ENCODE measurements at regions not wholly inside any gene's neighbourhood (a gene's known extent, or its start where the extent isn't known, plus 50 kb on each side); places are given as distances from the start of the nearest gene placed in this dataset.

DNA sequence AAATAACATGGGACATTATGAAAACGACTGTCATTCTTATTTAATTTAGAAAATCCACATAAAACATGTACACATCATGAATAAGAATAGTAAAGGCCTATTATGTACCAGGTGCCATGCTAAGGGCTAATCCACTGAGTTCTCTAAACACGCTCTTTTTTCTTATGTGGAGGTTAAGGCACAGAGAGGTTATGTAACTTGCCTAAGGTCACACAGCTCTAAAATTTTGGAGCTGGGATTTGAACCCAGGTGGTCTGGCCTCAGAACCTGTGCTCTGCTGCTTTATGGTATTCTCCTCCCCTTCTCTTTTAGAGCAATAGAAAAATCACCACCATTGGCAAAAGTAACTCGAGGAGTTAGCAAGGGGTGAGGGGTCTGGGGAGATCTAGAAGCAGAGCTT is 156.9 kb upstream of the ZNF536 start:
- no peak for DNase-seq

DNA sequence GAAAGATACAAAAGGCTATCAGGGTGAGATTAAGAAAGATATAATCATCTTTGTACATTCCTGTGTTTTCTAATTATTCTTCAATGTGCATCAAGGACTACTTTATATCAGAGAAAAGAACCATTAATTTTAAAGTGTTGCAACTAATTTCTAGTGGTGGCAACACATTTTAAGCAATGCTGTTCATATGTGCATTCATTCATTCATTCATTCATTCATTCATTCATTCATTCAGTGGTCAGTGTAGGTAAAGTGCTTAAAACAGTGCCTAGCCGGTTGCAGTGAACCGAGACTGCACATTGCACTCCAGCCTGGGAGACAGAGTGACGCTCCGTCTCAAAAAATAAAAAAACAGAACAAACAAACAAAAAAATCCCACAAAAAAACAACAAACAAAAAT is 155.7 kb upstream of the ZNF536 start:
- DNase-seq = no peak

DNA sequence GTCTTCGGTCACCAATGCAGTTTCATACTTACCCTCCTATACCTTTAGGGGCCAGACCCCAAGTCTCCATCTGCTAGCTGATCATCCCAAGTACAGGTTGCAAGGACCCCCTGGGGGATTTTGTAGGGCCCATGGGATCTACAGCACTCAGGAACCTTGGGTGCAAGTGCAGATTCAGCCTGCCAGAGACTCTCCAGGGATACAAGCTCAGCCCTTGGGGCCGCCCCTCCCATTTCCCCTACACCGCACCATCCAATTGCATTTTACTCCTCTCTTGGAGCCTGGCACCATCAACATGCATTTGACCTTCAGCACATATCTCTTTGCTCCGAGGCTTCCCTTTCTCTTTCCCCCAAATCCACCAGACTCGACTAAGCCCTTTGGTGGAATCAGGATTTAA is 154.7 kb upstream of the ZNF536 start:
- DNase-seq = no peak

DNA sequence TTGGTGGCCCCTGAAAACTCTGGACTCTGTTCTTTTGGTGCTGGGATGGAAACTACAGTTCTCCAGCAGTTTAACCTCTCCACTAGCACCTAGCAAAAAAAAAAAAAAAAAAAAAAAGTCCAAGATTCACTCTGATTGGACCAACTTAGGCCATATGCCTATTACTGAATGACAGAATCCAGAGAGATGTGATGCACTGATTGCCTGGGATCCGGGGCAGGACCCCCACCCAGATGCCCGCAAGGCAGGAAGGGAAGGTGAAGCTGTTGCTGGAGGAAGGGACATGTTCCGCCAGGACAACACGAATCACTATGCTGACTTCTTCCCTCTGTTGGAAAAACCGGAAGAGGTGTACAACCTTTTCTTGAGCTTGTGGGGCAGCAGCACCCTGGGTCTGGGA is 152.5 kb upstream of the ZNF536 start:
- no peak for DNase-seq

DNA sequence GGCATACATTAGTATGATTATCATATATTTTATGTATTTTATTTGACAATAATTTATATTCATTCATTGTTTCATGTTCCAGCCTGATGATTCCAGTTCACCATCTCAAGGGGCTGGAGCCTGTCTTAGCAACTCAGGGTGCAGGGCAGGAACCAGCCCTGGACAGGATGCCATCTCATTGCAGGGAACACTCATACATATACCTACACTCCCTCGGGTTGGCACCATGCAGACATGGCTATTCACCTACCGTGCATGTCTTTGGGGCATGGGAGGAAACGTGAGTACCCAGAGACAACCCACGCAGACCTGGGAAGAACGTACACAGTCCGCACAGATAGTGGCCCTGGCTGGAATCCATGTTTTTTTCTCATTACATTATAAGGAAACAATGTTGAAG is 151.0 kb upstream of the ZNF536 start:
- no peak for DNase-seq

DNA sequence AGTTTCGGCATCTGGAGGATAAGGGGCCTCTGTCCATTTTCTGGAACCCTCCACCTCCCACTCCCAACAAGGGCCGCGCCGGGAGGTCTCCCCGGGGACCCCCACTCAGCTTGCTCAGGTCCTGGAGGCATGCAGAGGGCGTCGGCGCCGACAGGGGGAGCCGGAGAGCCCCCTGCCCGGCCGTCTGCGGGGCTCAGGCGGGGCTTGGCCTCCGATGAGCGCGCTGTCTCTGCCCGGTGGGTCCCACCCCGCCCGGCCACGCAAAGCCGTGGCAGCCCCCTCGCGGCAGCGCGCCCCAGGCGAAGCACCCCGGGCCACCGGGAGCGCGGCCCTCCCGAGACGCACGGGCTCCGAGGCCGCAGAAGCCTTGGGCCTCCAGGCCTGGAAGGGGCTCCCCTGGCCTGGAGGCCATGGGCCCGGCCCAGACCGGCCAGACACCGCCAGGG is 149.7 kb upstream of the ZNF536 start:
- DNase-seq = peak in 2 of 3 donors; percentile 17 to 56

DNA sequence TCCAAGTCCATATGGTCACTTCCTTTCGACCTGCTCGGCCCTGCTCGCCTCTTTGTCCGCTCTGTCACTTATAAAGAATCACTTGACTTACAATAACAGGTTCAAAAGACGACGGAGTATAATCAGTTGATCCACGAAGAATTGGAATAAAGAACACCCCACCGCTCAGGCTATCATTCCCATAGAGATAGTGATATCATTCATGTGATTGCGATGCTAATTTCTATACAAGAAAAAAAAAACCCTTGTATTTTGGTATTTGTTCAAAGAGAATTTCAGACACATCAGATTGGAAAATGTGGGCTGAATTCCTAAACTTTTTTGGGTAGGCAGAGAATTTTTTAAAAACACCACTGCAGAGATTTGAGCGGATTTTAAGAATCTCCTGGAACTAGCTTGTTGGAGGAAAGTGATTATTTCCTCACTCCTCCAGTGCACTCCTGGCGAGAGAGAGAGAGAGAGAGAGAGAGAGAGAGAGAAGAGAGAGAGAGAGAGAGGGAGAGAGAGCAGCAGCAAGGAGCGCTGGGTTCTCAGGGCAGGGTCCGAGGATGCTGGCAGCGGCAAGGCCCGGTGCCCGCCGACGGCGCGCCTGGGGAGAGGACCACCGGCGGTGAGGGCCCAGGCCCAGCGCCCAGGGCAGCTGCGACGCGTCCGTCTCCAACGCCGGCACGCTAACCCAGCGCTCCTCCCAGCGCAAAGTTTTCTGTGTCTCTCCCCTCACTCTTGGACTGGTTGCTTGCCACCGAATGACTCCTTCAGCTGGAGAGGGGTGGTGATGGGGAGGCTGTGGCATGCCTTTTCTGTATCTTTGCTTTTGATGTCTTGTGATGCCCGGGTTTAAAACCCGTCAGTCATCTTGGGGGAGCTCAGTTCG is 149.0 kb upstream of the ZNF536 start:
- DNase-seq = peak in 2 of 3 donors; percentile 14 to 50

DNA sequence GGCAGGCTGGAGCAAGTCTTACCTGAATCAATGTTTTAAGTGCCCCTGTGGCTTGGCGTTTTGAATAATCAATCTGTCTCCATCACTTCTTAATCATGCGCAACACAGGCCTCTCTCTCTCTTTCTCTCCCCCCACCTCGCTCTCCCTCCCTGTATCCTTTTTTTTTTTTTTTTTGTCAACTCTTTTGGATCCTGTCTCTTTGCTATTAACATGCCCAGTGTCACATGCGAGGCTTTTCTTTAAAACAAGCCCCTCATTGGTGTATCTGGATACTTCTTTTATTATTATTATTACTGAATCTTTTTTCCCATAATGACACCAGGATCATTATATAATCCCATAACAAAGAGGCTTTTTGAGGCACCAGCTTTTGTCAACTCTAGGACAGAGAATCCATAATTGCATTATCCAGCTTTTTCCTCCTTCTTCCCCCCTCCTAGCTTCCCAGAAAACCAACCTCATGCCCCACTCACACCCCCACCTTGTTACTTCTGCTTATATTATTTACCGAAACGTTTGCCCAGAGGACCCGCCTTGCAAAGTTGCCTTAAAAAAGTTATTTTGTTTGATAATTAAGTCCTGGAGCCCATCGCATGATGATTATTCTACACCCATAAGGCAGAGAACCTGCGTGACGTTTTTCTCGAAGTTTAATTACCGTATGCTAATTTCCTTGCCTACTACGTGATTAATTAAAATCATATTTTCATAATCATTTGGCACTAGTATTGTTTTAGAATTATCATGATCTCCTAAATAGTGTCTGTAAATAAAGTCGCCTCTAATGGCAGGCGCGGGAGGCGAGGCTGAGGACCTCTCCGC is 148.1 kb upstream of the ZNF536 start:
- DNase-seq = peak in 2 of 3 donors; percentile 3 to 9

DNA sequence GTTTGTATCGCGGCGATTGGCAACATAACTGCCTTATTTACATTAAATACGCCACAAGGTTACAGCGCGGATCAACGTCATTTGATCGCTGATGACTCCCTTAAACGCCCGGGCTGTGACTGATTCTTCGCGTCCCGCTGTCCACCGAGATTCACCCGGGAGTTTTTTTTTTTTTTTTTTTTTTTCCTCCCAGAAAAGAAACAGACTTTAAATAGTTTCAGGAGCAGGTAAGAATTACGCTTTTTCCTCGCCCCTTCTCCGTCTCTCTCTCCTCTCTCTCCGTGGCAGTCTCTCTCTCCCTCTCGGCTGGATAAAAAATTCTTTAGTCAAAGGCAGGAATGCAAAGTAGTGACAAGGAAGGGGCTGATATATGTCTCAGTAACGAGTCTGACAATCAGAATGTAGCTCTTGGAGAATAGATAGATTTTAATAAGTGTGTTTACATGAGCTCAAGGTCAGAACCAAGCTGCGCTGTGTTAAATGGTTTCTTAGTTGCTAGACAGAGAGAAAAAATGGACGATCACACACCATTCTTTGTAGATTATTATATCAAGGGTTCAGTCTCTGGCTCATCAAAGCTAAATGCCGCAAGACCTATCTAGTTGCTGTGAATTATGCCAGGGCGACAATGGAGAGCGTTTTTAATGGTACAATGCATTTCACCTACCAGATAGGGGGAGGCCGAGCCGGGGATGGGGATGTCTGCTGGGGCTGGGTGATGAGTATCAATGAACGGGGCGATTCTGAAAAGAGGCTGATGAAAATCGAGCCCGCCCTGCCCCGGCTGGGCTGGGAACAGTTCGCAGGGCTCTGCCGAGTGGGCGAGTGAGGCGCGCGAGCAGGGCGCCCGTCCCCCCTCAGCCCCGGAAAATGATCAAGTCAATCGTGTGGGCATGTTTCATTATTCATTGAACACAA is 147.2 kb upstream of the ZNF536 start:
- peak in 2 of 3 donors; percentile 22 to 67 for DNase-seq

DNA sequence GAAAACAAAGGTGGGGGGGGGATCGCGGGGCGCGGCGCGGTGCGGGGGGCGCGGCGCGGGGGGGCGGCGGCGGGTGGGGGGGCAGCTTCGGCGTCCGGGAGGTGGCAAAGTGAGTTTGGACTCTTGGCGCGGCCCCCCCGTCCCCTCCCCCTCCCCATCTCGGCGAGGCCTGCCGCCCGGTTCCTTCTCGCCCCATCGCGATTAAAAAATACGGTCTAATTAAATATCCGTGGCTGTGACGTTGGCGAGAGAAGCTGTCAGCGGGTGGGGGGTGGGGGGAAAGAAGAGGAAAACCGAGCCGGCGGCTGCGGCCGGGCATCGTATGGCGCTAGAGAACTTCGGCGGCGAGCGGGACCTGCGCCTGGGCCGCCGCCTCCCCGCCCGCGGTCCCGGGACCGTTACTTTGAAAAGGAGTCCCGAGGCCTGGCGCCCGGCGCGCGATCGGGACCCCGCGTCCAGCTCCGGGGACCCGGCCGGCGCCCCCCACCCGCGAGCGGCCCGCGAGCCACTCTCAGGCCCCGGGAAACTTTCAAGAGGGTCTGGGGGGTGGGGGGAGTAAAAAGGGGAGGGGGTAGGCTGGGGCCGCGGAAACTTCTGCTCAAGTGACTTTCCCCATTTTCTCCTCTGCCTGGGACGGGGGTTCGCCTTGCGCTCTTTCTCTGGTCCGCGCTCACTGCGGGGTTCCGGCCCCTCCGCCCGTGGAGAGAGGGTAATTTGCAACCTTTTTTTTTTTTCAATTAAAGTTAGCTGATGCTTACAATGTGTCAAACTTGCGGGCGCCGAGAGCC is 146.3 kb upstream of the ZNF536 start:
- peak in 2 of 3 donors; percentile 7 to 45 for DNase-seq

DNA sequence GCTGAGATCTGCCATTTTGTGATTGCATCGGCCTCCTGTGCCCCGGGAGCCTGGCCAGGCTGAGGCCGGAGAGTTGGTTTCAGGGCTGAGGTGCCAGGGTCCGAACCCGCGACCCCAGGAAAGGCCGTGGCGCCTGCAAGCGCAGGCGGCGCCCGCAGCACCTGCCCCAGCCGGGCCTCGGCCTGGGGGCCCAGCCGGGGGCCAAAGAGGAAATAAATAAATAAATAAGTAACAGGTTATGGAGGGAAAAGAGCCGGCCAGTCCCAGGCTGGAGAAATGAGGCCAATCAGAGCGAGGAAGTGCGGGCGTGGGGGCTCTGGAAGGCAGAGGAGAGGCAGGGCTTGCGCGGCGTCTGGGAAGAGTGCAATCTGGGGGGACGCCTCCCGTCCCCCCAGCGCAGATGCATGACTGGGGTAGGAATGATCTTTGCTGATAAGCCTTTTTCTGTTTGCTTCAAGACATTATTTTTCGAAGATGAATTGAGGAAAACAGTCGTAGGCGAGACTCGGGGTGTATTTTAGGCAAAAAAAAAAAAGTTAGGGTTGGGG is 145.6 kb upstream of the ZNF536 start:
- peak in 2 of 3 donors; percentile 12 to 55 for DNase-seq

DNA sequence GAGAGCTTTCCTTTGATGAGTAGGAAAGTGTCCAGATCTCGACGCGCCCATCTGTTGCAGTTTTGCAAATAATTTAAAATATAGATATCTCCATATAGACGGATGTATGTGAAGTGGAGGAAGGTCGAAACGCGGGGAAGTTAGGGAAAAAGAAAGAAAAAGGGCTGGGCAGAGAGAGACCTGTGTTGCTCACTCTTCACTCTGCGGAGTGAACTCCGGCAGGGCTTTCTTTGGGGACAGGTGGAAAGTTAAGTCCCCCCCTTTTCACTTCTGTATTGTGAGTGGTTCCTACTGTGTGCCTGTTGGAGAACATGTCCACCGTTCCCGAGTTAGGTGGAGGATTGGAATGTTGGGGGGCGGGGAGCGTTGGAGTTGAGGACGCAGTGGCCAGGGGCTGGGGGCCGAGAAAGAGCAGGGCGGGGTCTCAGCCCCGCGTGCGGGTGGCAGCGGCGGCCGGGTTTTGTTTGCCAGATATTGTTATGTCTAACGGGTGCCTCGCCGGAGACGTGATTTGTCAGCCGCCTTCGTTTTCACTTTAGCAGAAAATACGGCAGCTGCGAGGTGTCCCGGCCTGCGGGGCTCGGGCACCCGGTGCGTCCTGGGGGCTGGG is 145.1 kb upstream of the ZNF536 start:
- peak in 1 of 3 donors; percentile 22 for DNase-seq

DNA sequence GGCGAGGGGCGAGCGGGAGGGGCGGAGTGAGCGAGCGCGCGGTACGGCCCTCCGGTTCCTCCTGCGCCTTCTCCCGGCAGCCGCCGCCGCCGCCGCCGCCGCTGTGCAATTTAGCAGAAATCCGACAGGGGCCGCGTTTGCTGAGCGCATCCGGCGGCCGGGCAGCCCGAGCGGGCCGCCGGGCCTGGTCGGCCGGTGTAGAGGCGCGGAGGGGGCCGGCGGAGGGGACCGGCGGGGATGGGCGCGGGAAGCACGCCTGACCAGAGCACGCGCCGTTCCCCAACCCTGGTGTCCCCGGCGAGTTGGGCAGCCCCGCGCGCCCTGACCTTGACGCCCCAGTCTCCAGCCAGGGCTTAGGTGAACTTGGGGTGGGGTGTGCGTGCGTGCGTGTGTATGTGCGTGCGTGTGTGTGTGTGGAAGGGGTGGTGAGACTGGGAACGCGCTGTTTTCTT is 144.5 kb upstream of the ZNF536 start:
- peak; percentile 69 to 91 (median 78) for DNase-seq

DNA sequence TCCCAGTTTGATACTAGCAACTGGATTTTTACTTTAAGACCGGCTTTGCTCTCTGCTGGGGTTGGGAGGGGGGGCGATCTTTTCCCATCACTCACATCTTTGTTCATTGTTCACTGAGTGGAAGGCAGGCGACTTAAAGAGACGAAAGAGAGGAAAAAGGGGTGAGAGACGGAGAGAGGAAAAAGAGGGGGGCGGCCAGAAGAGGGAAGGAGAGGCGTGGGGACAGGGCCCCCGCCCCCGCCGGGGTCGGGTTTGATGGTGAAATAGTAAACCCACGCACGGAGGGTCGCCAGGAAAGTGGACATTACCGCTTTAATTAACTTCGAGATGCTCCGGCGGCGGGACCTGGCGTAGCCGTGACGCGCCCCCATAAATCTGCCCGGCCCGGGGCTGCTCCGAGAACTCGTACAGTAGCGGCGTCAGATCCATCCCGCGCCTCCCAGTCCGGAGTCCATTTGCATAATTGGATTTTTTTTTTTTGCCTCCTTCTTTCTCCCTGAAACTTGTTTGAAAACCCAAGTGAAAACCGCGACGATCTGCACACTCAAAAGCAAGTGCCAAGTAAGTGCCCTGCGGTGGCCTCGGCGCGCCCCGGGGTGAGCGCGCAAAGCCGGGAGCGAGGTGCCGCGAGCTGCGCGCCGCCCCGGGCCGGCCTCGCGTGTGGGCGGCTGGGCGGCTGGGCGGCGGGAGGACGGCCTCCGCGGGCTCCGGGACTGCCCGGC is 143.9 kb upstream of the ZNF536 start:
- DNase-seq = peak in 2 of 3 donors; percentile 17 to 57

DNA sequence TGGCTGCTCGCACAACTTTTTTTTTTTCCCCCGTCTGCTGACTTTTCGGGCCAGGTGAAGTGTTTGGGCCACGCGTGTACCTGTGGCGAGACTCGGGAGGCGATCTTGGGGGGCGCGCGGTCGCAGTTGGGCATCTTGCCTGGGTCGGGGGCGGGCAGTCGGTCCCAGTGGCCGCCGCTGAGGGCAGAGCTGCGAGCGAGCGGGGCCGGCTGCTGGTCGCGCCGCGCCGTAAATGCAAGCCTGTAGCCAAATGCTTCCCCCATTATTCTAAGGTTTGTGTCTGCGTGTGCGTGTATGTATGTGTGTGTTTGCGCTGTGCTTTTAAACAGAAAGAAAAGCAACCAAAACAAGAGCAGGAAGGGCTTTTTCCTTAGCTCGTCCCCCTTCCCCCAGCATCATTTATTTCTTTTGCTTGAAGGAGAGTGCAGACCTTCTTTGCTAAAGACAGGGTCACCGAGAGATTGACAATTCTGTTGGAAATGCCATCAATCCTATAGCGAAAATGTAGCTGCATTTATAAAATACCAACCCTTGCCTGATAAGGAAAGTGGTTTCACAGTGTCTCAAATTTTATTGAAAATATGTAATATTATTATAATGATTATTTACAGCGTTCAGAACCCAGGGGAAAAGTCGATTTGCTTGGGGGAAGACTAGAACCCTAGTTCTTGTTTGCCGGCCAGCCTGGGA is 143.2 kb upstream of the ZNF536 start:
- DNase-seq = peak in 1 of 3 donors; percentile 69

DNA sequence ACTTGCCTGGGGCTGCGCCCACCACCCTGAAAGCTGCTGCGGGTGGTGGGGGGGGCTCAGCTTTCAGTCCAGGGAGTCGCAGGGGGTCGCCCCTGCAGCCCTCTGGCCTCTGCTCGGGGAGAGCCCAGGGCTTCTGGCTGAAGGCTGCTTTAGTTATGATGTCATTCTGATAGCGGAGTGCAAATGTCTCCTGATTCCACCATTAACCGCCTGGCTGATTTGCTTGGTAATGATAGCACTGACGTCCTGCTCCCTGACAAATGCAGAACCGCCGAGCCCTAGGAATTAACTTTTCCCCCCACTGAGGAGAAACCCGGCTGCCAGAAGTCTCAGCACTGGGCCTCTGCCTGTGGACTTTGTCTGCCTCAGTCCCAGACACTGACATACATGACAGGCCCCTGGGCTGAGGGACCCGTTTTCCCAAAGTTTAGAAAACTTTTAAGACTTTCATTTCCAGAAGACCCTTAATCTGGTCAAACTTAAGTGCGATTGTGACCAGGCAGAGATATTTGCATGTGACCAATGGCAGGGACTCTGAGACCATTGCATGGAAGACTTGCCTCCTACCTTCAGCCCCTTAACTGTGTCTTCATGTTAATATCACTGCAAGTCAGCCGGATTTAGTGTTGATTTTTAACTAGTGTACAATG is 142.5 kb upstream of the ZNF536 start:
- DNase-seq = peak in 1 of 3 donors; percentile 59

DNA sequence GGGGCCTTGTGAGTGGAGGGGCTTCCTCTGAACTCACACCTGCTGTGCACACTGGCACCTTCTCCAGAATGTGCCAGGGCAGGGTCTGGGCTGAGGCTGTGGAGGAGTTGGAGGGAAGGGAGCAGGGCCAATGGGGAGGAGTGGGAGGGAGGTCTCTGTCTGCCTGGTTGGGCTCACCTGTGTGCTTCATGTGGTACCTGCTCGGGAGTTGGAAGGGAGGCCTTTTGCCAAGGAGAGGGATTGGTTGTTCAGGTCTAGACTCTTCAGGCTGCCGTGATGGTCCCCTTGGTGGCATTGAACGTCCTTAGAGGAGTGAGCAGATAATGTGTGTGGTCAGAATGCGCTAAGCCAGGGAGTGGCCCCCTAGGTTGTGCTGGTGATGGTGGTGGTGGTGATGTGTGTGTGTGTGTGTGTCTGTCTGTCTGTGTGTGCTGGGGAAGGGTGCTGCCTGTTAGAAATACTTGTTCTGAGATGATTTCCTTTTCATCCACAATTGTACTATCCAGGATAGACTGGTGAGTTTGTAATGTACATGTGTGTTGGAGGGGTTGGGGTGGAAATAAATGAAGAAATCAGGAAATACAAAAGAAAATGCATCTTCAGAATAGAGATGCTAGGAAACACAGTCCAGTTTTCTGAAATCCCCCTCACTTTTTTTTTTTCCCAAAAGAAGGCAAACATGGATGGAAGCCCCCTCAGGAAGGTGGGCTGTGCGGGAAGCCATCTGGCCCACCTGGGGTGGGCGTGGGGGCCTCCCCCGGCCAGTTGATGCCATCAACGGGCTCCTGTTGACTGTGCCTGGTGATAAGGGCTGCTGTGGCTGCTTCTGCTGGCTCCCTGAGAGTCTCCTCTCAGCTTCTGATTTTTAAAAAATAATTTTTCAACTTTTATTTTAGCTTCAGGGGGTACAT is 140.5 kb upstream of the ZNF536 start:
- no peak for DNase-seq
